Breast epithelium (tissue), 4 donors: ENCODE measurements at regions not wholly inside any gene's neighbourhood (a gene's known extent, or its start where the extent isn't known, plus 50 kb on each side); places are given as distances from the start of the nearest gene placed in this dataset.

Source experiments
- DNase-seq, 2 donors: peaks; one replicate each; pipeline ENCODE4 v3.0.0-alpha.2; 2019; ENCODE audit warnings: low spot score in 2 of 2
- H3K27ac ChIP-seq, 2 donors: fragments of 200-600 bp; sonication (generic) in 1 of 2; one replicate each; pipeline ENCODE4 v1.5.1; 2016 to 2019; ENCODE audit warnings: mild to moderate bottlenecking in 1 of 2
- H3K27me3 ChIP-seq, 2 donors: fragments of 200-600 bp; sonication (generic) in 1 of 2; one replicate each; pipeline versions ENCODE4 v1.5.1 to v1.6.0; 2017 to 2019; ENCODE audit warnings: control low read depth in 1 of 2, mild to moderate bottlenecking in 1 of 2
- H3K36me3 ChIP-seq: fragments of 200-600 bp; one replicate; pipeline ENCODE4 v1.5.1; 2019
- H3K4me1 ChIP-seq, 2 donors: fragments of 200-600 bp; sonication (generic); one replicate each; pipeline ENCODE4 v1.5.1; 2016 to 2019; ENCODE audit warnings: control low read depth in 1 of 2
- H3K4me3 ChIP-seq, 3 donors: fragments of 200-600 bp; sonication (generic); 1 replicate in 2 of 3; 2 replicates in 1 of 3; pipeline ENCODE4 v1.5.1; 2016 to 2019; ENCODE audit warnings: mild to moderate bottlenecking in 3 of 3, moderate library complexity in 2 of 3
- H3K9me3 ChIP-seq, 2 donors: fragments of 200-600 bp; sonication (generic) in 1 of 2; one replicate each; pipeline ENCODE4 v1.5.1; 2016 to 2019; ENCODE audit warnings: control low read depth in 1 of 2
- CTCF ChIP-seq, 3 donors: fragments of 450-650 bp; IDR thresholded peaks; one replicate each; pipeline ENCODE4 v1.5.1; 2016 to 2017; ENCODE audit warnings: antibody characterized with exemption in 3 of 3, mild to moderate bottlenecking in 3 of 3, moderate library complexity in 3 of 3
- POLR2A ChIP-seq: fragments of 450-650 bp; IDR thresholded peaks from one replicate; pipeline ENCODE4 v1.6.1; 2016; ENCODE audit warnings: antibody characterized with exemption, mild to moderate bottlenecking, moderate library complexity
- POLR2AphosphoS5 ChIP-seq, 3 donors: sonication (generic); formaldehyde crosslinking; IDR thresholded peaks; one replicate each; pipeline ENCODE4 v1.6.1; 2017; ENCODE audit warnings: antibody characterized with exemption in 3 of 3
- intact Hi-C: fragments of 100-400 bp; cut with DNase I; formaldehyde crosslinking; loops from one replicate; pipeline ENCODE4 v1.15.1; 2023; ENCODE audit warnings: low total_unique reads

DNA sequence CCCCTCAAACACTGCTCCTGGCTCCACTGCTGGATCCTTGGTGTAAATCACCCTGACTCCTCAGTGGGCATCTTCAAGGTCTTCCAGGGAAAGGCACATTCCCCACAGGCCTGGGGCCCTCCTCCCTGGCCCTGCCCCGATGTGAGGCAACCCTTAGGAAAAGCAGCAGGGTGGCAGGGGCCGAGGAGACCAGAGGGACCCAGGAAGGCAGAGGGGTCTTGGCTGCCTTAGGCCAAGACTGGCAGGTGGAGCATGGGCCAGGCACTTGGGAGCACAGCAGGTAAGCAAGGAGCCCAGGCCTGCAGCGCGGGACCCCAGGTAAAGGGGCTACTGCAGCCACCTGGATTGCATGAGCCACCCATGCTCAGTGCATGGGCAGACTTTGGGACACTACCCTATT is 96.9 kb downstream of the GYPC start:
- intact Hi-C loops = no loop called here
- H3K4me1 ChIP-seq = no peaks in the 10 kb centered on the region
- H3K4me3 ChIP-seq = no peak overlapping the region
- no peak for DNase-seq
- H3K36me3 ChIP-seq = no peaks in the 10 kb centered on the region
- no peaks in the 10 kb centered on the region for H3K27me3 ChIP-seq
- no peaks in the 10 kb centered on the region for H3K9me3 ChIP-seq
- no peak overlapping the region for H3K27ac ChIP-seq
- TF ChIP-seq POLR2A (no peak), POLR2AphosphoS5 (IDR thresholded peaks at IDR 0.05) (no peak), CTCF (IDR thresholded peaks at IDR 0.05) (no peak)

GRCh38 chr2:126753501-126754212 is 97.7 kb downstream of the GYPC start:
- no peak overlapping the region for H3K4me3 ChIP-seq
- DNase-seq = no peak
- no peak overlapping the region for H3K27ac ChIP-seq
- no peaks in the 10 kb centered on the region for H3K36me3 ChIP-seq
- H3K27me3 ChIP-seq = no peaks in the 10 kb centered on the region
- intact Hi-C loops = no loop called here
- TF ChIP-seq POLR2A (no peak), CTCF (IDR thresholded peaks at IDR 0.05) (no peak), POLR2AphosphoS5 (IDR thresholded peaks at IDR 0.05) (no peak)
- H3K9me3 ChIP-seq = no peaks in the 10 kb centered on the region
- H3K4me1 ChIP-seq = no peaks in the 10 kb centered on the region

- intact Hi-C loops = no loop called here
- TF ChIP-seq POLR2AphosphoS5 (IDR thresholded peaks at IDR 0.05) = no peak
- TF ChIP-seq POLR2A = no peak
- TF ChIP-seq CTCF (IDR thresholded peaks at IDR 0.05) = no peak
- H3K27me3 ChIP-seq = no peaks in the 10 kb centered on the region
- H3K36me3 ChIP-seq = no peaks in the 10 kb centered on the region
- no peaks in the 10 kb centered on the region for H3K9me3 ChIP-seq
- H3K4me3 ChIP-seq = no peak overlapping the region
- no peak overlapping the region for H3K27ac ChIP-seq
- no peak for DNase-seq
- H3K4me1 ChIP-seq = no peaks in the 10 kb centered on the region
These were observed 98.5 kb downstream of the GYPC start for GRCh38 chr2:126754240-126755004.

DNA sequence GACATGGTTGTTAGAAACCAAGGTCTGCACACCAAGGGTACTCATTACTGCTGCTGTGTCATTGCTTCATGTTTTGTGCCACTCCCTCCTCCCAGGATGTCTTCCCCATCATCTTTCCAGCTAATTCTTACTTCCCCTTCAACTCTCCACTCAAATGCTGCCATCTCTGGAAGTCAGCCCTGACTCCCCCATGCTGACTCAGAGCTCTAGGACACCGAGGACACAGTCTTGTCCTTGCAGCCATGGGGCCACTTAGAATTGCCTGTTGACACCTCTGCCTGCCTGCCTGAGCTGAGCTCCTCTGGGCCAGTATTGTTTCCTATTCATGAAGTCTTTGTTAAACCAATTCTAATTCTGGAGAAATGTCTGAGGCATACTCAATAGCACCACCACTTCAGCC is 100.2 kb downstream of the GYPC start:
- H3K27ac ChIP-seq = no peak overlapping the region
- no peak for DNase-seq
- H3K9me3 ChIP-seq = no peaks in the 10 kb centered on the region
- H3K4me1 ChIP-seq = no peaks in the 10 kb centered on the region
- TF ChIP-seq POLR2A = no peak
- no peak for TF ChIP-seq POLR2AphosphoS5 (IDR thresholded peaks at IDR 0.05)
- TF ChIP-seq CTCF (IDR thresholded peaks at IDR 0.05) = no peak
- intact Hi-C loops = no loop called here
- no peaks in the 10 kb centered on the region for H3K27me3 ChIP-seq
- no peaks in the 10 kb centered on the region for H3K36me3 ChIP-seq
- H3K4me3 ChIP-seq = no peak overlapping the region

DNA sequence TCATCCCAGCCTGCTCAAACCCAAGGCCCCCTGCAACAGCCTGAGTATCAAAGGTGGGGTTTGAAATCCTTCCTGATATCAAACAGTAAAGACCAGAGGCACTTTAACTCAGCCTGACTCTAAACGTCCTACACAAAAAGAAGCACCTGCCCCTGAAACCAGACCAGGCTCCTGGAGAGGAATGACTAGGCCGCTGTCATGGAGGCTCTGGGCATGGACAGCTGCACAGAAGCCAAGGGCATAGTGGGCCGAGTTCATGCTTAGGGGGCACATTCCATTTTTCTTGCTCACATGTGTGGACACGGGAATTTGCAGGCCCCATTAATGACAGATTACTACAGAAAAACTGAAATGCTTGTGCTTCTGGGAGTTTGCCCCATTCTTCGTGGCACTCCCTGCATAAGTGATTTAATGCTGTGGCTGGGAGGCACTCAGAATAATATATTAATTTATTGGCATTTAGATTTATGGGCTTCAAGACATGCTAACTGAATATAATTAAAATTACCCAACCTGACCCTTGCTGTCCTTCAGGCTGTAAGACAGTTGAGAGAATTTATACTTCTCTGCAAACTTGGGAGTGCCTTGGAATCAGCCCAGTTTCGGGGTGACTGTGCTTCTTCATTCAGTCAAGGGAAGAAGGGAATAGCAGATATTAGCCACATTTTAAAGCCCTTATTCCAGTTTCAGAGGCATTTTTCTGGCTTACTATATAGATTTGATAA is 105.5 kb downstream of the GYPC start:
- intact Hi-C loops = no loop called here
- H3K9me3 ChIP-seq = no peaks in the 10 kb centered on the region
- no peak overlapping the region for H3K27ac ChIP-seq
- H3K27me3 ChIP-seq = no peaks in the 10 kb centered on the region
- TF ChIP-seq POLR2A = no peak
- no peak for TF ChIP-seq POLR2AphosphoS5 (IDR thresholded peaks at IDR 0.05)
- no peak for TF ChIP-seq CTCF (IDR thresholded peaks at IDR 0.05)
- no peaks in the 10 kb centered on the region for H3K36me3 ChIP-seq
- H3K4me3 ChIP-seq = no peak overlapping the region
- DNase-seq = no peak
- H3K4me1 ChIP-seq = no peaks in the 10 kb centered on the region
